B cell (primary cell): ENCODE measurements at regions not wholly inside any gene's neighbourhood (a gene's known extent, or its start where the extent isn't known, plus 50 kb on each side); places are given as distances from the start of the nearest gene placed in this dataset.

Experiments used
- ATAC-seq: fragments of 200-7000 bp; cut with Tn5 transposase; one replicate; pipeline ENCODE4 v1.10.0; 2021; ENCODE audit warnings: low read depth, mild to moderate bottlenecking, moderate number of reproducible peaks, moderate library complexity
- CTCF ChIA-PET: fragments of 350-600 bp; sonication (Branson Sonifier 250); formaldehyde crosslinking; loops from one replicate; lab custom pipeline; 2021; ENCODE audit warnings: antibody characterized with exemption, inconsistent platforms; lab: Charles Lee
- POLR2A ChIA-PET: fragments of 350-600 bp; sonication (Branson Sonifier 250); formaldehyde crosslinking; loops from one replicate; lab custom pipeline; 2021; ENCODE audit warnings: antibody characterized with exemption; lab: Charles Lee
- DNase-seq: peaks from one replicate; pipeline ENCODE4 v3.0.0; 2013
- H2AFZ ChIP-seq: 2 replicates; pipeline ENCODE4 v1.6.1; 2012; ENCODE audit warnings: mild to moderate bottlenecking, low read depth, low read length; ENCODE audit not compliant: insufficient read depth, poor library complexity, severe bottlenecking
- H3K27ac ChIP-seq, 2 donors: 1 replicate in 1 of 2; 2 replicates in 1 of 2; pipeline ENCODE4 v1.5.1; 2012 to 2013; ENCODE audit warnings: low read length in 2 of 2, mild to moderate bottlenecking in 2 of 2, moderate library complexity in 1 of 2
- H3K27me3 ChIP-seq, 4 experiments: fragments of 200-600 bp in 1 of 4; sonication (generic) in 1 of 4; replicated peaks in 1 of 4; 1 replicate in 2 of 4; 2 replicates in 2 of 4; pipeline versions ENCODE4 v1.6.1 to v1.7.0; 2013 to 2016; ENCODE audit warnings: low read length in 3 of 4, mild to moderate bottlenecking in 2 of 4, mixed read lengths in 1 of 4, moderate library complexity in 1 of 4; ENCODE audit not compliant: insufficient read depth in 4 of 4, control insufficient read depth in 3 of 4; ENCODE audit errors: control extremely low read depth in 1 of 4
- H3K36me3 ChIP-seq, 2 experiments: replicated peaks in 1 of 2; 1 replicate in 1 of 2; 2 replicates in 1 of 2; pipeline versions ENCODE4 v1.6.1 to v1.7.1; 2013; ENCODE audit warnings: low read length in 1 of 2; ENCODE audit not compliant: insufficient read depth in 2 of 2, control insufficient read depth in 1 of 2; ENCODE audit errors: control extremely low read depth in 1 of 2, extremely low read depth in 1 of 2
- H3K4me1 ChIP-seq, 2 donors: fragments of 200-600 bp in 1 of 2; sonication (generic) in 1 of 2; 1 replicate in 1 of 2; 2 replicates in 1 of 2; pipeline versions ENCODE4 v1.5.1 to v1.6.1; 2013 to 2017; ENCODE audit warnings: low read length in 2 of 2; ENCODE audit not compliant: control insufficient read depth in 2 of 2, insufficient read depth in 2 of 2
- H3K4me2 ChIP-seq: replicated peaks from 2 replicates; pipeline ENCODE3; 2012; ENCODE audit warnings: mild to moderate bottlenecking, low read depth, low read length; ENCODE audit not compliant: poor library complexity, severe bottlenecking
- H3K4me3 ChIP-seq, 5 experiments: fragments of 200-600 bp in 1 of 5; sonication (generic) in 1 of 5; 1 replicate in 3 of 5; 2 replicates in 2 of 5; pipeline versions ENCODE4 v1.5.1 to v1.7.0; 2011 to 2016; ENCODE audit warnings: low read length in 4 of 5, mild to moderate bottlenecking in 4 of 5, low read depth in 2 of 5, control low read depth in 1 of 5, moderate library complexity in 1 of 5; ENCODE audit not compliant: insufficient read depth in 1 of 5; ENCODE audit errors: control extremely low read depth in 1 of 5, extremely low read depth in 1 of 5
- H3K79me2 ChIP-seq: fragments of 200-600 bp; sonication (generic); one replicate; pipeline ENCODE4 v1.6.0; 2016; ENCODE audit warnings: low read length; ENCODE audit not compliant: control insufficient read depth, insufficient read depth
- H3K9ac ChIP-seq: fragments of 200-600 bp; sonication (generic); 2 replicates; pipeline ENCODE4 v1.6.1; 2017; ENCODE audit warnings: mild to moderate bottlenecking, low read length, moderate library complexity
- H3K9me3 ChIP-seq, 3 donors: one replicate each; pipeline versions ENCODE4 v1.6.1 to v1.7.1; 2013; ENCODE audit warnings: low read length in 2 of 3; ENCODE audit not compliant: control insufficient read depth in 2 of 3, insufficient read depth in 1 of 3; ENCODE audit errors: control extremely low read depth in 1 of 3
- H4K20me1 ChIP-seq: 2 replicates; pipeline ENCODE4 v1.6.0; 2012; ENCODE audit warnings: mild to moderate bottlenecking, low read length; ENCODE audit not compliant: insufficient read depth, control insufficient read depth, poor library complexity, severe bottlenecking
- H3K27ac Mint-ChIP-seq: one replicate; pipeline ENCODE4 v1.8.0; 2021; ENCODE audit warnings: mixed read lengths
- H3K27me3 Mint-ChIP-seq: one replicate; pipeline ENCODE4 v1.8.0; 2021; ENCODE audit warnings: mixed read lengths
- H3K4me1 Mint-ChIP-seq: one replicate; pipeline ENCODE4 v1.8.0; 2021; ENCODE audit warnings: mixed read lengths
- H3K4me3 Mint-ChIP-seq: one replicate; pipeline ENCODE4 v1.8.0; 2021; ENCODE audit warnings: mixed read lengths
- H3K9me3 Mint-ChIP-seq: one replicate; pipeline ENCODE4 v1.8.0; 2022; ENCODE audit warnings: mixed read lengths; ENCODE audit not compliant: insufficient read depth
- CTCF ChIP-seq: fragments of 200-600 bp; IDR thresholded peaks from one replicate; pipeline ENCODE4 v1.8.0; 2022; ENCODE audit warnings: antibody characterized with exemption, mild to moderate bottlenecking
- EZH2 ChIP-seq: IDR thresholded peaks from 2 replicates; pipeline ENCODE4 v1.6.1; 2012; ENCODE audit warnings: borderline replicate concordance, low read depth, mild to moderate bottlenecking, moderate library complexity, low read length; ENCODE audit not compliant: insufficient read depth, poor library complexity, severe bottlenecking
- WGBS: methylation state at CpG from one replicate; pipeline ENCODE4 v1.1.5; 2013; ENCODE audit warnings: missing lambda C conversion rate; ENCODE audit not compliant: insufficient coverage; 5-methylcytosine and 5-hydroxymethylcytosine counted together
- intact Hi-C: fragments of 100-400 bp; cut with micrococcal nuclease; formaldehyde crosslinking; loops from one replicate; pipeline ENCODE4 v1.10.0; 2022

GRCh38 chr14:86865934-86866333 is 1127.0 kb downstream of the GALC start:
- CTCF ChIA-PET = no interaction called here
- Histone ChIP-seq H3K4me2 (no peak overlapping the region), H3K36me3 (no peaks in the 10 kb centered on the region), H2AFZ (no peak overlapping the region), H3K4me1 (no peaks in the 10 kb centered on the region), H3K79me2 (no peaks in the 10 kb centered on the region), H3K27ac (no peak overlapping the region), H4K20me1 (no peaks in the 10 kb centered on the region), H3K9me3 (no peaks in the 10 kb centered on the region), H3K4me3 (no peak overlapping the region), H3K9ac (no peak overlapping the region), H3K27me3 (no peaks in the 10 kb centered on the region)
- WGBS = 90% methylated on average over 3 of the region's 3 CpGs
- POLR2A ChIA-PET = no interaction called here
- H3K9me3 Mint-ChIP-seq = no peaks in the 10 kb centered on the region
- no peaks in the 10 kb centered on the region for H3K27me3 Mint-ChIP-seq
- no peak for DNase-seq
- H3K27ac Mint-ChIP-seq = no peak overlapping the region
- TF ChIP-seq CTCF (no peak), EZH2 (no peak)
- intact Hi-C loops = no loop called here
- no peak overlapping the region for H3K4me3 Mint-ChIP-seq
- no peaks in the 10 kb centered on the region for H3K4me1 Mint-ChIP-seq
- ATAC-seq = no peak

- WGBS = 81% methylated on average over 5 of the region's 6 CpGs
- Histone ChIP-seq H3K4me3 (no peak overlapping the region), H3K4me1 (no peaks in the 10 kb centered on the region), H3K9me3 (no peaks in the 10 kb centered on the region), H3K27ac (no peak overlapping the region), H3K27me3 (no peaks in the 10 kb centered on the region), H3K79me2 (no peaks in the 10 kb centered on the region), H2AFZ (no peak overlapping the region), H3K36me3 (no peaks in the 10 kb centered on the region), H3K4me2 (no peak overlapping the region), H3K9ac (no peak overlapping the region), H4K20me1 (no peaks in the 10 kb centered on the region)
- TF ChIP-seq CTCF (no peak), EZH2 (no peak)
- Mint-ChIP-seq H3K4me1 (no peaks in the 10 kb centered on the region), H3K9me3 (peaks cover 2% of the 10 kb centered on the region), H3K27me3 (no peaks in the 10 kb centered on the region), H3K4me3 (no peak overlapping the region), H3K27ac (no peak overlapping the region)
- CTCF ChIA-PET = no interaction called here
- POLR2A ChIA-PET = no interaction called here
- intact Hi-C loops = no loop called here
- ATAC-seq (no peak), DNase-seq (no peak)
These were observed 1134.4 kb downstream of the GALC start for GRCh38 chr14:86858591-86858990.
